SK-N-SH treated with all-trans-retinoic acid at 6 μM for 48 hours (cell line): ENCODE measurements at regions not wholly inside any gene's neighbourhood (a gene's known extent, or its start where the extent isn't known, plus 50 kb on each side); places are given as distances from the start of the nearest gene placed in this dataset.

Source experiments
- ATAC-seq: fragments of 200-7000 bp; cut with Tn5 transposase; 3 replicates; pipeline ENCODE4 v1.9.1; 2020; ENCODE audit warnings: mild to moderate bottlenecking, moderate library complexity
- ARNTL ChIP-seq: fragments of 450-650 bp; formaldehyde crosslinking; IDR thresholded peaks from 2 replicates; pipeline ENCODE4 v1.5.0; 2020; ENCODE audit warnings: low read depth, mild to moderate bottlenecking, moderate library complexity, borderline replicate concordance
- BACH2 ChIP-seq: fragments of 250-450 bp; sonication (Bioruptor Pico); IDR thresholded peaks from 2 replicates; pipeline ENCODE4 v1.9.0; 2021; ENCODE audit warnings: mild to moderate bottlenecking, borderline replicate concordance
- CREB5 ChIP-seq: fragments of 250-450 bp; sonication (Bioruptor Pico); IDR thresholded peaks from 2 replicates; pipeline ENCODE4 v1.5.1; 2020; ENCODE audit warnings: low read depth, mild to moderate bottlenecking, moderate library complexity
- CSDC2 ChIP-seq: fragments of 250-450 bp; sonication (Bioruptor Pico); IDR thresholded peaks from 2 replicates; pipeline ENCODE4 v1.5.0; 2020; ENCODE audit warnings: mild to moderate bottlenecking, moderate library complexity
- CSRNP3 ChIP-seq: fragments of 250-450 bp; sonication (Bioruptor Pico); IDR thresholded peaks from 2 replicates; pipeline ENCODE4 v1.5.1; 2021; ENCODE audit warnings: mild to moderate bottlenecking, moderate library complexity
- ESRRG ChIP-seq: fragments of 250-450 bp; sonication (Bioruptor Pico); IDR thresholded peaks from 2 replicates; pipeline ENCODE4 v1.6.1; 2021; ENCODE audit warnings: mild to moderate bottlenecking
- GLIS3 ChIP-seq: fragments of 250-450 bp; sonication (Bioruptor Pico); IDR thresholded peaks from 2 replicates; pipeline ENCODE4 v1.5.0; 2020; ENCODE audit warnings: mild to moderate bottlenecking, moderate library complexity
- ISL1 ChIP-seq: fragments of 250-450 bp; sonication (Bioruptor Pico); IDR thresholded peaks from 2 replicates; pipeline ENCODE4 v2.1.2; 2022; ENCODE audit warnings: mild to moderate bottlenecking, moderate library complexity
- OSR1 ChIP-seq: fragments of 250-450 bp; sonication (Bioruptor Pico); IDR thresholded peaks from 2 replicates; pipeline ENCODE4 v1.8.0; 2022; ENCODE audit warnings: moderate library complexity, mild to moderate bottlenecking, inconsistent platforms
- PATZ1 ChIP-seq: fragments of 250-450 bp; sonication (Bioruptor Pico); IDR thresholded peaks from 2 replicates; pipeline ENCODE4 v1.8.0; 2020; ENCODE audit warnings: mild to moderate bottlenecking, moderate library complexity, borderline replicate concordance
- PPARA ChIP-seq: fragments of 250-450 bp; sonication (Bioruptor Pico); IDR thresholded peaks from 2 replicates; pipeline ENCODE4 v1.5.0; 2020; ENCODE audit warnings: mild to moderate bottlenecking, borderline replicate concordance
- RARB ChIP-seq: fragments of 250-450 bp; sonication (Bioruptor Pico); IDR thresholded peaks from 2 replicates; pipeline ENCODE4 v1.8.0; 2021; ENCODE audit warnings: mild to moderate bottlenecking, moderate library complexity
- SNAI2 ChIP-seq: fragments of 250-450 bp; sonication (Bioruptor Pico); IDR thresholded peaks from 2 replicates; pipeline ENCODE4 v1.5.0; 2020; ENCODE audit warnings: mild to moderate bottlenecking, moderate library complexity
- TCF4 ChIP-seq: fragments of 250-450 bp; sonication (Bioruptor Pico); IDR thresholded peaks from 2 replicates; pipeline ENCODE4 v1.8.0; 2021; ENCODE audit warnings: mild to moderate bottlenecking, moderate library complexity, borderline replicate concordance
- TOX ChIP-seq: fragments of 250-450 bp; sonication (Bioruptor Pico); IDR thresholded peaks from 2 replicates; pipeline ENCODE4 v1.8.0; 2021; ENCODE audit warnings: mild to moderate bottlenecking, moderate library complexity, borderline replicate concordance
- TSHZ2 ChIP-seq: fragments of 250-450 bp; sonication (Bioruptor Pico); IDR thresholded peaks from 2 replicates; pipeline ENCODE4 v1.5.0; 2020; ENCODE audit warnings: mild to moderate bottlenecking, moderate library complexity
- ZC3H10 ChIP-seq: fragments of 250-450 bp; sonication (Bioruptor Pico); IDR thresholded peaks from 2 replicates; pipeline ENCODE4 v1.5.1; 2021; ENCODE audit warnings: mild to moderate bottlenecking, moderate library complexity
- ZFP3 ChIP-seq: fragments of 250-450 bp; sonication (Bioruptor Pico); IDR thresholded peaks from 2 replicates; pipeline ENCODE4 v1.5.0; 2020; ENCODE audit warnings: mild to moderate bottlenecking, moderate library complexity
- ZFP30 ChIP-seq: fragments of 450-650 bp; formaldehyde crosslinking; IDR thresholded peaks from 2 replicates; pipeline ENCODE4 v1.5.0; 2022; ENCODE audit warnings: mild to moderate bottlenecking, moderate library complexity
- ZNF565 ChIP-seq: fragments of 450-650 bp; formaldehyde crosslinking; conservative IDR thresholded peaks from 2 replicates; pipeline ENCODE4 v1.5.0; 2020; ENCODE audit warnings: low read depth, mild to moderate bottlenecking, moderate library complexity
- ZNF70 ChIP-seq: fragments of 450-650 bp; formaldehyde crosslinking; IDR thresholded peaks from 2 replicates; pipeline ENCODE4 v1.5.0; 2020; ENCODE audit warnings: mild to moderate bottlenecking, moderate library complexity
- ZNF8 ChIP-seq: fragments of 450-650 bp; formaldehyde crosslinking; IDR thresholded peaks from 2 replicates; pipeline ENCODE4 v1.5.0; 2020; ENCODE audit warnings: mild to moderate bottlenecking, moderate library complexity

- TF ChIP-seq ISL1 (CRISPR knock-in tag): no peak
- TF ChIP-seq ZNF565 (CRISPR knock-in tag): no peak
- no peak for TF ChIP-seq CREB5 (CRISPR knock-in tag)
- no peak for TF ChIP-seq BACH2
- no peak for TF ChIP-seq ZC3H10 (CRISPR knock-in tag)
- no peak for TF ChIP-seq CSDC2
- TF ChIP-seq ARNTL (CRISPR knock-in tag): no peak
- no peak for TF ChIP-seq SNAI2
- TF ChIP-seq TOX (CRISPR knock-in tag): no peak
- TF ChIP-seq ZFP3 (CRISPR knock-in tag): no peak
- TF ChIP-seq GLIS3 (CRISPR knock-in tag): no peak
- ATAC-seq: no peak
Measured at GRCh38 chr13:84187626-84188025, 305.4 kb upstream of the SLITRK1 start.

- ATAC-seq: no peak
- no peak for TF ChIP-seq CSRNP3 (CRISPR knock-in tag)
- no peak for TF ChIP-seq ZNF70 (CRISPR knock-in tag)
- no peak for TF ChIP-seq ZNF565 (CRISPR knock-in tag)
- no peak for TF ChIP-seq TSHZ2
- TF ChIP-seq ESRRG (CRISPR knock-in tag): no peak
- TF ChIP-seq TCF4: no peak
- TF ChIP-seq OSR1 (CRISPR knock-in tag): no peak
- no peak for TF ChIP-seq ZFP30 (CRISPR knock-in tag)
Measured at GRCh38 chr13:84139561-84140158, 257.4 kb upstream of the SLITRK1 start.

GRCh38 chr13:84137292-84137691 is 255.0 kb upstream of the SLITRK1 start:
- TF ChIP-seq ISL1 (CRISPR knock-in tag) (no peak), TOX (CRISPR knock-in tag) (no peak)
- ATAC-seq: 0 out of 3 replicates have a peak, but pooled peaks have one; percentile 35

- no peak for ATAC-seq
- no peak for TF ChIP-seq SNAI2
- TF ChIP-seq ZNF8: no peak
- no peak for TF ChIP-seq ZFP3 (CRISPR knock-in tag)
- no peak for TF ChIP-seq ARNTL (CRISPR knock-in tag)
- TF ChIP-seq ZFP30 (CRISPR knock-in tag): no peak
- no peak for TF ChIP-seq TSHZ2
- TF ChIP-seq PPARA (CRISPR knock-in tag): no peak
- TF ChIP-seq ZNF70 (CRISPR knock-in tag): no peak
- TF ChIP-seq TCF4: no peak
- TF ChIP-seq ZC3H10 (CRISPR knock-in tag): no peak
- no peak for TF ChIP-seq CREB5 (CRISPR knock-in tag)
- no peak for TF ChIP-seq RARB (CRISPR knock-in tag)
- no peak for TF ChIP-seq PATZ1
- no peak for TF ChIP-seq CSRNP3 (CRISPR knock-in tag)
- no peak for TF ChIP-seq TOX (CRISPR knock-in tag)
- TF ChIP-seq ZNF565 (CRISPR knock-in tag): no peak
- no peak for TF ChIP-seq ISL1 (CRISPR knock-in tag)
- no peak for TF ChIP-seq CSDC2
- no peak for TF ChIP-seq GLIS3 (CRISPR knock-in tag)
Measured at GRCh38 chr13:84136582-84136981, 254.3 kb upstream of the SLITRK1 start.
